DMS153 (cell line): ENCODE measurements at regions not wholly inside any gene's neighbourhood (a gene's known extent, or its start where the extent isn't known, plus 50 kb on each side); places are given as distances from the start of the nearest gene placed in this dataset.
A peak's percentile ranks its signal among the peaks of the same experiment; 100 is the strongest.

Experiments
- DNase-seq: peaks from one replicate; lab custom pipeline; 2025; lab: John Stamatoyannopoulos, UW

- no peak for DNase-seq
Observed at GRCh38 chr1:218526198-218526580, 181.1 kb downstream of the TGFB2 start.

GRCh38 chr1:218527737-218528136 is 182.6 kb downstream of the TGFB2 start:
- no peak for DNase-seq

GRCh38 chr1:218529646-218530300 is 184.6 kb downstream of the TGFB2 start:
- DNase-seq = no peak

DNA sequence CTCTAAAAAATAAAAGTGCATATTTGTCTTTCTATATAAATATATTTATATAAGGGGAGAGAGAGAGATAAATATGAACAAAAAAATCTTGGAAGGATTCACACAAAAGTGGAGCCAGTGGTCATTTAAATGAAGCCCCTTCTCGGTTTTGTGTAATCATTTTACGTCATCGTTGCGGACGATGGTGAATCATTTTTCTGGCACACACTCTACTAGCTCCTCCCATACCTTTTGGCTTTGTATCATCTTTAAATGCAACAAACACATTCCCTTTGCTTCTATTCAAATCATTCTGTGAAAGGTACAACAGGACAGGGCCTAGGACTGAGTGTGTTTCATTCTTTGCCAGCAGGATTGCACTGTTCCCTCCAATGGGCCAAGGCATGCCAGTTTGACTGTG is 186.8 kb downstream of the TGFB2 start:
- DNase-seq = no peak

DNA sequence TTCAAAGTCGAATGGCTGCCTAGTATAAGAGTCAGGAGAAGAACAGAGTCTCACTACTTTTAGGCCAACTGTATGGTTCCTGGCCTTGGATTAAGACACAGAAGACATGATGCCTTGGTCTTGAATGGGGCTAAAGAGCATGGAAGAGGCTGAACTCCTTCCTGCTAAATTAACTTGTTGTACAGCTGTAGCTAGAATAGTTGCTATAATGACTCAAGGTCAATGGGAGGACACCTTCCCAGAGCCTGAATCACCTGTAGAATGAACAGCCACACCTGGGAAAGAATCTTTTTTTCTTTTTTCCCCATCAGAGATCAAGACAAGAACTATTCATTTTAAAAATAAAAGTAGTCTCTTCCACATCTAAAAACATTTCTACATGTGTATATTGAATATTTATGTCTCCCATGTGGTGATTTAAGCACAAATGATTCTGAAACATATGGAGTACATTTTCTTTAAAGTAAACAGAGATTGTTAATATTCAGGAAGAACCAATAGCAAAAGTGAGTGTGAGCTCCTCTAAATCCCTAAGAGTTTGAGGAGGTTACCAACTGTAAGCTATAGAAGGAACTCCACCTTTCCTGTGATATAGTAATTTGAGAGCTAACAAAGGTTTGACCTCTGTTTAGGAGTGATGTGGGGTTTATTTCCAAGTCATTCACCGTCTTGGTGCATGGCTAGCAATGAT is 191.3 kb downstream of the TGFB2 start:
- no peak for DNase-seq

DNA sequence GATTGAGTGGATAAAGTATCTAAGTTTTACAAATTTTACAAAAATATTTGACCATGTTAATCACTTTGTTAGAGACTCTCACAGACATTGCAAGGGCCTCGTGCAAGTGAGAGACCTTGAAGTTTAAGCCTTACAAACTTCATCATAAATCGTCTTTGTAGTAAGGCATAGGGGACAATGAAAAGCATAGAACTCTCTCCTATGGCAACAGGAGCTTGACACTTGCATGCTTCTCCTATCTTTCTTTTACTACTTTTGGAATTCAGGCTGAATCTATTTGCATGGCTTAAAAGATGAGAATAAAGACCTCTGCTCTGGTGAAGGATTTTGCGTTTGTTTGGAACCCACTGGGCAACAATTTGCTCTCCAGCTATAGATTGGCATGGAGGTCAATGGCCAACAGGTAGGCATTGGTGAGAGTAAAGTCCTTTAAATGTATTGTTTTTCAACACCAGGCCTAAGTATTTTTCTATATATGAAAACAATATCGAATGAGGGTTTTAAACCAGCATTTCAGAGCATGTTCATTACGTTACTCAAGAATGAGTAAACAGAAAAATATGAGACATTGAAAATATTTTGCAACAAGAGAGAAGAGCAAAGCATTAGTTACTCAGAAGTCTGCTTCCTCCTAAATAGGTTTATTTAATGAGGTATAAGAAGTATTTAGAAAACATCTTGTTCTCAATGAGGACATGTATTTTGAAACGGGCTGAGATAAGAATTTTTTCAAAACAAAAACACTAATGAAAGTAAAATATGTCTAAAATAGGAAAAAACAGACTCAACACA is 192.2 kb downstream of the TGFB2 start:
- no peak for DNase-seq

DNA sequence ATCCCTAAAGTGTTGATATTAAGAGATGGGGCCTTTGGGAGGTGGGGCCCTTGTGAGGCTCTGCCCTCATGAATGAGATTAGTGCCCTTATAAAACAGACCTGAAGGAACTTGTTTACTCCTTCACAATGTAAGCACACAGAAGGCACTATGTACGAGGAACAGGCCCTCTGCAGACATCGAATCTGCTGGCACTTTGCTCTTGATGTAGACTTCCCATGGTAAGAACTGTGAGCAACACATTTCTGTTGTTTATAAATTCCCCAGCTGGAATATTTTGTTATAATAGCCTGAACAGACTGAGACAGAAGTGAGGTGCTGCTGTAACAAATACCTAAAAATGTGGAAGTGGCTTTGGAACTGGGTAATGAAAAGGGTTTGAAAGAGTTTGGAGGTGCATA is 193.2 kb downstream of the TGFB2 start:
- no peak for DNase-seq

DNA sequence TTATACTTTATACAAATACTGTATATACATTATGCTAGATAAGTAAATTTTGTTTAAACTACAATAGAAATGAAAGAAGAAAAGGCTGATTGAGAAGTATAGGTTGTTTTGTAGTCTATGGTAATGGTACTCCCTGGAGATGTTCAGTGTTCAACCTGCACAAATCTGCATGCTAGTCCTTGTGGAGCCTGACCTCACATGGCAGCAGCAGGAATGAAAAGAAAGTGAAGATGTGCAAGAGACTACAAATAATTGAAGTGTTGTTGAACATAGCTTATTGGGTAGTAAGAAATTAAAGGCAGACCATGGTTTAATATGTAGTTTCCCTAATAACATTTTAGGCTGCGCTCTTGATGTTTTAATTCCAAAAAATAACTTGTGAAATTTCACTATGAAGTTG is 201.2 kb downstream of the TGFB2 start:
- no peak for DNase-seq

GRCh38 chr1:218547957-218548730 is 203.0 kb downstream of the TGFB2 start:
- DNase-seq = no peak

- no peak for DNase-seq
Observed at GRCh38 chr1:218548764-218549163, 203.6 kb downstream of the TGFB2 start.

GRCh38 chr1:218553197-218553596 is 208.1 kb downstream of the TGFB2 start:
- DNase-seq = no peak

DNA sequence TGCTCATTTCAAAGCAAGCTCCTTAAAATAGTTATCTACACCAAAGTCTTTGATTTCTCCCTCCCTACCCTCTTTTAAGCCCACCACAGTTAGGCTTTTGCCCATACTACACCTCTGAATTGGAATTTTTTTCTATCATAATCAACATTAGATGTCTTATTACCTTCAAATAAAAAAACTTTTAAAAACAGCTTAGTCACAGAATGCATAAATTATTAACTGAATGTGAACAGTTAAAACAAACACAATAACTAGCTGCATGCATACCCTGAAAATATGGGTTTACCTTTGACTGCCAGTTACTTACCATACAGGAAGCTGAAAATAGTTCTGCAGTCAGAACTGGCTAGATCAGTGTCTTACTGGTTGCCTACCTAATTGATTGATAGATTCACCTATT is 210.9 kb downstream of the TGFB2 start:
- DNase-seq = no peak

DNA sequence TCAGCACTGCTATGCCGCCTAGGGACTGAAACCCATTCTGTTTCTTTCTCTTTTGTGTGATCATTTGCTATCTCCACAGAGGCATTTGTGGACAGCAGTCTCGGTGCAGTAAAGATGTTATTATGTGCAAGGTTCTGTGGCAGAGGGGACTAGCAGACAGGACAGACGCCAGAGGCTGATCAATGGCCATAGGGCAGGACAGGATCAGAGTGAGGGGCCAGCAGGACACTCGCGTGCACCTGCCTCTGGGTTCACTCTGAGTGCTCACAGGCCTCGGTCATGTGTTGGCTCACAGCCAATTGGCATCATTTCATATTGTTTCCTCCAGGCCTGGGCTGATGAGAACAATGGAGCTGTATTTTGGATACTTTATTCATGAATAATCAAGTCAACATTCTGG is 212.6 kb downstream of the TGFB2 start:
- peak; percentile 82 for DNase-seq

DNA sequence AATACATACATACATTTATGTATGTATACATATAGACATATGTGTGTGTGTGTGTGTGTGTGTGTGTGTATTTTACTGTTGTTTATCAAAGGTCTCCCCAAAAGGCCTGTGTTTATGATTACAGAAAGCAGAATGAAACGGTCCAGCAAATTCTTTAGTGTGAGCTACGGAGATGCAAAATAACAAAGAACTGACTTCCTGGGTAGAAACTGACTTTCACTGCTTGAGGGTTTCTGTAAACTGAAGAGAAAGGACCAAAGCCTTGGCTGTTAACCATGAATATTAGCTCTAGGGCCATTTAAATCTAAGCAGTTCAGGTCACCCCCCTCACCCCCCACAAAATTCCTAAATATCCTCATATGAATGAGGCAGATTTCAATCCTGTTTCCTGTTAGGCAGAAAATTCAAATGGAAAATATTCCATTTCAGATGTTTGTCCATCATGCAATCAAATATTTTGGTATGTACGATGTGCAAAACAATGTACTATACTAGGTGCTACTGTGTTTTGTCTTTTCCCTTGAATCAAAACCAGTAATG is 213.2 kb downstream of the TGFB2 start:
- DNase-seq = peak; percentile 19

GRCh38 chr1:218565377-218565776 is 220.2 kb downstream of the TGFB2 start:
- DNase-seq = peak; percentile 42

DNA sequence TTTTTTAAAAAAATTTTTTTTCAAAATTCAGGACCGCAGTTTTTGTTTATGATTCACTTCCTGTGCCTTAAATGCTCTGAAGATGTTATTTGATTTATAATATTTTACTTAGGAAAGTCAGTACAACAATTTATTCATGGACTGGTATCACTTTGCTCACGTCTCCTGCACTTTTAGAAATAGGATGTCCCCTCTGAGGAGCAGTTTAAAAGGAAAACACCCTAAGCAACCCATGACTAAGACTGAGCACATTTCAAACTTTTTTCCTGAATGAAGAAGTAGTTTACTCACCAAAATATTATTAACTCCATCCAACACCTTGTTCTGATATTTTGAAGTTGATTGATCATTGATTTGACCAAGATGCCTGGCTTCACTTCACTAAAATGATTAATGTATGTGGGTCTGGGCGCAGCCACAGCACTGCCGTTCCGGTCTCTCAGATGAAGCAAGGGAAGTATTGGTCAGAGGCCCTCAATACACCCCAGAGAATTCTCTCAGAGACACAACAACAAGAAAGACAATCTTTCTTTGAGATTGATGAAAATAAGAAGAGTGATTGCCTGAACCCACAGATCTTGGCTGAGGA is 223.9 kb downstream of the TGFB2 start:
- DNase-seq = no peak

- DNase-seq = no peak
Observed at GRCh38 chr1:218570456-218570855, 225.3 kb downstream of the TGFB2 start.

- DNase-seq = no peak
Observed at GRCh38 chr1:218571491-218571890, 226.4 kb downstream of the TGFB2 start.

DNA sequence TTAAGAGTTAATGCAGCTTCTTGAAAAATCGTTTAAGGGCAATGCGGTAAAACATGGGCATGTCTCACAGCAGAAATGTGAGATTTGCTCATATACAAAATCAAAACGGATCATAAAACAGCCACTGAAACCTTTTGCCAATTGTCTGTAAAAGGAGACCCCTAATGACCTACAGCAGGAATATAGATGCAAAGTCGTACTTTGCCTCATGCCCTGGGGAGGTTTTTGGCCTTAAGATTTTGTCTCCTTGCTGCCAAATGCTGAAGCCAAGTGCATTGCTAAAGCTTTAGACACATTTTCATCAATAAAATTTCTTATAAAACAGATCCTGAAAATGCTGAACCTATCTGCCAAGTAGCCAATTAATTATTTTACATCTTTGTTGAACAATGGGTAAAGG is 226.9 kb downstream of the TGFB2 start:
- DNase-seq = no peak

DNA sequence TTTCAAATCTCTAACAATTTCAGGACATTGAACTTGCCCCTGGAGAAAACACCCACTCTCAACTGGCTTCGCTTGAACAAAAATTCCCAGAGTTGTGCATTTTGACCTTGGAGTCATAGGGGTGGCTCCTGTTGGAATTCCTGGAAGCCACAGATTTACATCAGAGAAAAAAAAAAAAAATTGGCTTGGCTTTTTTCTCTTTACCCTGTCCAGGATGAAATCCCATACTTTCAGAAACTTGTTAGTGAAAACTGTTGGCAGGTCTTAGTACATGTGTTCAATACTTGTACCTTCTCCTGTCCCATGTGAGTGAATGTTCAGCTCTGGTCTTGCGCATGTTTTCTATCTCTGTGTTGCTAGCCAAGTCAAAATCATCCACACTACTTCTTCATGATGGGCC is 228.8 kb downstream of the TGFB2 start:
- no peak for DNase-seq

DNA sequence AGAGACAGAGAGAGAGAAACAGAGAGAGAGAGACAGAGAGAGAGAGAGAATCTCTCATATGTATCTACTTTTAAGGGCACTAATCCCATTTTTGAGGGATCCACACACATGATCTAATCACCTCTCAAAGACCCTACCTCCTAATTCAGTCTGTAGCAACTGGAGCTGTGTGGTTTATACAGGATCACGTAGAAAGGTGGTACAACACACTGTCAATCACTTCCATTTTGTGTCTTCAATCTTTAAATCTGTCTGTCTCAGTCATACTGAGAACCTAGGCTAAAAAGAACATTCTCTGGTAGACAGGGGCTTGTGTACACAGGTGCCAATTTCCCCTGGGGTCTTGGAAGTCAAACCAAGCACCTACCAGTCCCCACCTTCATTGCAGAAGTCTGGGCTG is 229.9 kb downstream of the TGFB2 start:
- DNase-seq = no peak

DNA sequence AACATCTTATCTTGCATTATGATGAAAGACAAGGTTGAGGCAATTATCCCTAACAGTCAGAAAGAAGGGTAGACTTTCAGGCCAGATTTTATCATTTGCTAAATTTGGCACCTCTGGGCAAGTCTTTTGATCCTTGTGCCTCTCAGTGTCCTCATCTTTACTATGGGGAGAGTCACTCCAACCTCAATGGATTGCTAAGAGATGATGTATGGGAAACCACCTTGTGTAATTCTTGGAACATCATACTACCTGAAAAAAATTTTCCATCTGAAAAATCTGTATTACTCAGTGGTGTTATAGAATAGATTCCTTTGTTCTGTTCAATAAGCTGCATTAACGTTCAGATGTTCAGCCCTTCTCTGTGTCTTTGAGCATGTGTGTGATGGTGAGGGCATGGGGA is 230.7 kb downstream of the TGFB2 start:
- DNase-seq = no peak
